ENCODE measurements at regions not wholly inside any gene's neighbourhood (a gene's known extent, or its start where the extent isn't known, plus 50 kb on each side); places are given as distances from the start of the nearest gene placed in this dataset.

DNA sequence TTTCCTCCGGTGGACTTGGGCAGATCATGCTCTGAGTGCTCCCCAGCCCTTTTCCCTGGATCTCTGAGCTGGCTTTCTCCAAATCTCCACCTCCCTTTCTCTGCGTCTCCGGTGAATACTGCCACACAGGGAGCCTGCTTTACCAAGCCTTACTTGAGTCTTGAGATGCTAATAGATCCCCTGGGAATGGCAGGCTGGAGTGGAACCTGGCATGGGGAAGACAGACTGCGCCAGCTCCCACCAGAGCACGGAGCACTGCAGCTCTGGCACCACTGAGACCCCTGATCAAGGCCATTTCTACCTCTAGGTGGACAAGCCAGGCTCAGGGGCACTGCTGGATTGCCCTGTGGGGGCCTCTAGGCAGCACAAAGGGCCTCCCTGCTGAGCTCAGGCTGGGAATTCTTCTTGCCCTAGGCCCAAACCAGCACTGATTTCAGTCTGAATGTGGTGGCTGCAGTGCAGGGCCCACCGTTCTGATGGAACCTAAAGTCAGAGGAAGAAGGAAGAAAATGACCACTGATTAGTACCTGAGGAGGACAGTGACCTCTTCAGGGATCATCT, 74.3 kb upstream of the CRHR1 start:
- peaks cover 68% of the 10 kb centered on the region for H3K27me3 Mint-ChIP-seq
- no peaks in the 10 kb centered on the region for H3K36me3 Mint-ChIP-seq

GRCh38 chr17:45715787-45716186, 68.3 kb upstream of the CRHR1 start:
- H3K27ac Mint-ChIP-seq = no peak overlapping the region
- H3K27me3 Mint-ChIP-seq = peaks cover 68% of the 10 kb centered on the region
- no peak overlapping the region for H3K4me3 Mint-ChIP-seq
- TF ChIP-seq CTCF (conservative IDR thresholded peaks at IDR 0.05) = no peak
- no peaks in the 10 kb centered on the region for H3K4me1 Mint-ChIP-seq (ENCODE audit: unreplicated experiment)
- no peaks in the 10 kb centered on the region for H3K9me3 Mint-ChIP-seq
- DNase-seq (ENCODE audit: extremely low spot score, unreplicated experiment) = no peak
- no peaks in the 10 kb centered on the region for H3K36me3 Mint-ChIP-seq

More for the DNA sequence above, 74.3 kb upstream of the CRHR1 start:
- no peak for DNase-seq (ENCODE audit: extremely low spot score, unreplicated experiment)
- H3K9me3 Mint-ChIP-seq = no peaks in the 10 kb centered on the region
- TF ChIP-seq CTCF (conservative IDR thresholded peaks at IDR 0.05) = no peak
- H3K4me1 Mint-ChIP-seq (ENCODE audit: unreplicated experiment) = no peaks in the 10 kb centered on the region
- H3K4me3 Mint-ChIP-seq = no peak overlapping the region
- no peak overlapping the region for H3K27ac Mint-ChIP-seq

DNA sequence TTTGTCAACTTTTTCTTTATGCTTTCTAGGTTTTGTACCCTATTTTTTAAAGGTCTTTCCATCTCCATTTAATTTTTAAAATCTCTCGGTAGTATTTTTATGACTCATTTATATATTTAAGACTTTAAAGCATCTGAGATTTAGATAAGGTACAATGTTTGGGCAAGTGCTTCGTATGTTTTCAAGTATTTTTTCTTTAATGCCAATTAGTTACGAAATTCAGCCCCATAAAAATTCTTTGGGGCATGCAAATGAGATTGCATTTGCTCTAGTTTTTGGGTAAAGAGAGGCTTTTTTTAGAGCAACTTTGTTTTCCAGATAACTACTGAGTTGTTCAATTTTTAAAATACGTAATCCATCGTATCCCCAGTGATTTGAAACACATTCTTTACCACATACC, 65.3 kb upstream of the CRHR1 start:
- H3K4me3 Mint-ChIP-seq = no peak overlapping the region
- H3K27ac Mint-ChIP-seq = no peak overlapping the region
- TF ChIP-seq CTCF (conservative IDR thresholded peaks at IDR 0.05) = no peak
- no peak for DNase-seq (ENCODE audit: extremely low spot score, unreplicated experiment)
- peaks cover 73% of the 10 kb centered on the region for H3K27me3 Mint-ChIP-seq
- H3K9me3 Mint-ChIP-seq = no peaks in the 10 kb centered on the region
- no peaks in the 10 kb centered on the region for H3K4me1 Mint-ChIP-seq (ENCODE audit: unreplicated experiment)
- H3K36me3 Mint-ChIP-seq = no peaks in the 10 kb centered on the region

DNA sequence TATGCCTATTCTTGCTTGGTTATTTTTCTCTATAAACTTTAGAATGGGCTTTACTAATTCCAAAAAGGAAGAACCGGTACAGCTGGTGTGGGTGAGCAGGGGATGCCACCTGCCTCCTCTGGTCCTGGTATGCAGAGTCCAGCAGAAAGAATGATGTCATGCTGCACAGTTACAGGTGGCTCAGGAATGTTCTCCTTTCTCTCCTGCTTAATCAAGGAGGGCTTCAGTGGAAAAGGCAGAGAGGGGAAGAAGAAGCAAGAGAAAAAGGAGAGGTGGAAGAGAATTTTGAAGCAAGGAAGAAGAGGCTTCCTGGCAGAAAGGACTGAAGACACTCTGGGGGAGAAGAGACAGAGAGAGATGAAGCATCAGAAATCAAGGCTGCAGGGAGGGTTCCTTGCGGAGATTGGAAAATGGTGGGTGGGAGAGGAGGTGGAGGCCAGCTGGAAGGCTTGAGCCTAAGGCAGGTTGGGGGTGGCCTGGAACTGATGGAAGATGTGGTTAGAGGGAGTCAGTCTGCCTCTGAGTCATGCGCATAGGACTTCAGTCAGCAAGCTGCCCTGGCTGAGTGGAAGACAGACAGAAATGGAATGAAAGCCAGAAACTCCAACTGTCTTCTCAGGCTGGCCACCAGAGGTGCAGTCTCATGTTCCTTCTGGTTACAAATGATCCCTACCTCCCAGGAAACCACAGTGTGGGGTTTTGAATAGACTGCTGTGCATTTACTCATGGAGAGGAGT, 64.6 kb upstream of the CRHR1 start:
- Mint-ChIP-seq H3K27ac (no peak overlapping the region), H3K9me3 (no peaks in the 10 kb centered on the region), H3K4me3 (no peak overlapping the region), H3K36me3 (no peaks in the 10 kb centered on the region), H3K4me1 (ENCODE audit: unreplicated experiment) (no peaks in the 10 kb centered on the region), H3K27me3 (peaks cover 72% of the 10 kb centered on the region)
- DNase-seq (ENCODE audit: extremely low spot score, unreplicated experiment) = no peak
- peak; percentile 59 for TF ChIP-seq CTCF (conservative IDR thresholded peaks at IDR 0.05)

DNA sequence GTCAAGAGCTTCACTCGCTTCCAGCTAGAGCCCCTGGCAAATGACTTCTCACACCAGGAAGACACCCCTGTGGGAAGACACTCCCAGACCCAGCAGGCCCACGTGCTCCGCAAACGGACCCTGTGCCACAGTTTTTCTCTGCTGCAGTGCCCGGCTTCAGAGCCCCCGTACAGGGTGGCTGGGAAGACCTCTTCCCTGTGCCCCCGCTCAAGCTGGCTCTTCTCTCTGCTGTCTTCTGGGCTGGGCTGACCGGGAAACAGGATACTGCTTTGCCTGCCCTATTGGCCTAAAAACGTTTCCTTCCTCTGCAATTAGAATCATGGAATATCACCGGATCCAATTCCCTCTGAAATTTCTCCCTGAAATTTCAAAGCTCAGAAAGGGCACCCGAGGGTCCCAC, 63.7 kb upstream of the CRHR1 start:
- no peak overlapping the region for H3K4me3 Mint-ChIP-seq
- no peak overlapping the region for H3K27ac Mint-ChIP-seq
- no peaks in the 10 kb centered on the region for H3K4me1 Mint-ChIP-seq (ENCODE audit: unreplicated experiment)
- peaks cover 73% of the 10 kb centered on the region for H3K27me3 Mint-ChIP-seq
- no peaks in the 10 kb centered on the region for H3K9me3 Mint-ChIP-seq
- H3K36me3 Mint-ChIP-seq = no peaks in the 10 kb centered on the region
- no peak for DNase-seq (ENCODE audit: extremely low spot score, unreplicated experiment)
- TF ChIP-seq CTCF (conservative IDR thresholded peaks at IDR 0.05) = no peak
